Activated CD8-positive, alpha-beta memory T cell treated with anti-CD3 and anti-CD28 coated beads, Interleukin-2, amount 50 U/mL, for 4 hours (primary cell): ENCODE measurements at regions not wholly inside any gene's neighbourhood (a gene's known extent, or its start where the extent isn't known, plus 50 kb on each side); places are given as distances from the start of the nearest gene placed in this dataset.
"Not testable (repeated sequence)": the region's sequence is repeated elsewhere in the genome, so short reads cannot be mapped to it uniquely, and the experiment has no call there.

ENCODE experiments used
- DNase-seq: peaks from one replicate; pipeline ENCODE4 v3.0.0-alpha.2; 2020

DNA sequence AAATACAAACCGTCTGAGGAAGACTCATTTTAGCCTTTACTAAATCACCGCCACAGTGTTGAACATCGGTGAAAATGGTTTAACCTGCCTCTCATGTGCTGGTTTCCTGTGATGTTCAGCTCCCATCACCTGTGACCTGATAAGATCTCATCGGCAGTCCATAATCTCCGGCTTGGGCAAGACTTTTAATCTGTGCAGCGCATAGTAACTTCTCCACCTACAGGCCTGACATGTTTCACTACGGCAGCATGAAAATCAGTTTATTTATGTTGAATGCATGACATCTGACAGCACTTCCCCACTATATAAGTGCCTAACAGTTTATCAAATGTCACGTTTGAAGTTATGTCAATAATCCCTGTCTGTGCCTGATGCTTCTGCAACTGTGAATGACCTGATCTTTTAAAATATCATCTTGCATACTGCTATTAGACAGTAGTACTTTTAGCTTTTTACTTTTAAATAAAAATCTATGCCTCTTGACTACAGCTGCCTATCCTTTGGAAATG, 1919.8 kb upstream of the AGA start:
- no peak for DNase-seq

DNA sequence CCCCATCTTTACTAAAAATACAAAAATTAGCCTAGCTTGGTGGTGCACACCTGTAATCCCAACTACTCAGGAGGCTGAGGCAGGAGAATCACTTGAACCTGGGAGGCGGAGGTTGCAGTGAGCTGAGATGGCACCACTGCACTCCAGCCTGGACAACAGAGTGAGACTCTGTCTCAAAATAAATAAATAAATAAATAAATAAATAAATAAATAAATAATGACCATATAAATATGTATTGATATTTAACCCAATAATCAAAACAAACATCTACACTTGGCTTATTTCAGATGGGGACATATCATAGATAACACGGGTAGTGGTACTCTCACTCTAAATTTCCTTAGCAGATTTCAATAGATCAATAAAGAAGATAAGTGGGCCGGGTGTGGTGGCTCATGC, 1923.7 kb upstream of the AGA start:
- not testable (repeated sequence) for DNase-seq

DNA sequence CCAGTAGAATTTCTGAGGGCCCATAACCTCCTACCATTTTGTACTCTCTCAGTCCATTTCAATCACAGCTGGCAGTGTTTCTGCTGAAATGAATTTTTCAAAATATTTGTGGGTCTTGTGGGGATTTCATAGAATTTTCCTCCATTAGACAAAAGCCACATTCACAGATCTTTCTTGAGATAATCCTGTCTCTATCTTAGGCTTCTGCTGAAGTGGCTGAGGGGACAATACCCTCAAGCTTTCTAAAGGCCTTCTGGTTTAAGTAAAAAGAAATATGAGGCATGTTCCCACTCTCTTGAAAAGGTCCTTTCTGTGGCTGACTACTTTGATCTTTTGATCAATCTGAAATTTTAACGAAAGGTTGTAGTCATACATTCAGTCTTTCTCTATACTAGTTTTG, 1930.0 kb upstream of the AGA start:
- DNase-seq, result no peak

DNA sequence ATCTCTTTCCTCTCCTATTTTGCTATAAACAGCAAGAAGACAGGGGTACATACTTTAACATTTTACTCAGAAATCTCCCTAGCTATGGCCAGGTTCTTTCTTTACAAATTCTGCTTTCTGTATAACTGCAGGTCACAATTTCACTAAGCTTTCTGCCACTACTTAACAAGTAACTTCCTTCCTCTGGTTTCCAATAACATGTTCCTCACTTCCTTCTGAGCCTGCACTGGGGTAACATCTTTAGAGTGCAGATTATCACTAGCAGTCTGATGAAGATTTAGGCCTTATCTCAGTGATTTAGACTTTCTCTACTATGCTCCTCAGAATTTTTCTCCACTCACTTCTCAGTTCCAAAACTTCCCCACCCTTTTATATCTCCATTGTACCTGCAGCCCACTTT, 1930.5 kb upstream of the AGA start:
- no peak for DNase-seq

DNA sequence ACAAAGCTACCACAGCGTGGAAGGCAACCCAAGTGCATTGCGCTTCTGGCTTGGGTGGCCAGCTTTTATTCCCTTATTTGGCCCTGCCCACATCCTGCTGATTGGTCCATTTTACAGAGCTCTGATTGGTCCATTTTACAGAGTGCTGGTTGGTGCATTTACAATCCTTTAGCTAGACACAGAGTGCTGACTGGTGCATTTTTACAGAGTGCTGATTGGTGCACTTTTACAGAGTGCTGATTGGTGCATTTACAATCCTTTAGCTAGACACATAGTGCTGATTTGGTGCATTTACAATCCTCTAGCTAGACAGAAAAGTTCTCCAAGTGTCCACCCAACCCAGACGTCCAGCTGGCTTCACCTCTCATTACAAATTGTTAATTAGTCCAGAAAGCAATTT, 1936.6 kb upstream of the AGA start:
- DNase-seq, result not testable (repeated sequence)

DNA sequence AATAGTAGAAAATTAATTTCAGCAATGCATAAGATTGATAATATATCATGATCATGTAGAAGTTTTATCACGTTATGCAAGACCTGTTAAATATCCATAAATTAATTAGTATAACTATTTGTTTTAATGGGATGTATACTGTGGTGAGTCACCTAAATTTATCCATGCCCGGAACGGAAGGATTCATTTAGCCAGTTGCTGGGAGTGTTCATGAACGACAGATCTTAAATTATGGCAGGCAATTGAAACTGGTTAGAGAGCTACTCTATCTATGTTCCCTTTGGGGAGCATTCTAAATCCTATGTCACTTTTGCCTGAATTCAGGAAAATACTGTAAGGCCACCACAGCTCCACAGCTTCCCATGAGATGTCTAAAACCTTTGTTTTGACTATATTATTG, 1950.5 kb upstream of the AGA start:
- no peak for DNase-seq

DNA sequence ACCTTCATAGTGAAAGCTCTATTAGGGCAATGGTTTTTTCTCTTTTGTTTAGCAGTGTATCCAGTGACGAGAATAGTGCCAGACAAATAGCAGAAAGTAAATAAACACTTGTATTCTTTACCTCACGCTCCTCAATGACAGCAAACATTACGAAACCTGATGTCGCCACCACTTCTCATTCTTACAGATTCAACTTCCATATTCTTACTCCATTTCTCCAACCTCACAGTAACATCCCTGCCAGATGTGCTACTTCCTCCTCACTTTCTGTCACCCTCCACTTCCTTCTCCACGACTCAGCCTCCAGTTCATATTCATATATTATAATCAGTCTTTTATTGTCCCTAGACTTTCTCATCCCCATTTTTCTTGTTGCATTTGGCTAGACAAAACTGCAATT, 1956.2 kb upstream of the AGA start:
- DNase-seq, result no peak

DNA sequence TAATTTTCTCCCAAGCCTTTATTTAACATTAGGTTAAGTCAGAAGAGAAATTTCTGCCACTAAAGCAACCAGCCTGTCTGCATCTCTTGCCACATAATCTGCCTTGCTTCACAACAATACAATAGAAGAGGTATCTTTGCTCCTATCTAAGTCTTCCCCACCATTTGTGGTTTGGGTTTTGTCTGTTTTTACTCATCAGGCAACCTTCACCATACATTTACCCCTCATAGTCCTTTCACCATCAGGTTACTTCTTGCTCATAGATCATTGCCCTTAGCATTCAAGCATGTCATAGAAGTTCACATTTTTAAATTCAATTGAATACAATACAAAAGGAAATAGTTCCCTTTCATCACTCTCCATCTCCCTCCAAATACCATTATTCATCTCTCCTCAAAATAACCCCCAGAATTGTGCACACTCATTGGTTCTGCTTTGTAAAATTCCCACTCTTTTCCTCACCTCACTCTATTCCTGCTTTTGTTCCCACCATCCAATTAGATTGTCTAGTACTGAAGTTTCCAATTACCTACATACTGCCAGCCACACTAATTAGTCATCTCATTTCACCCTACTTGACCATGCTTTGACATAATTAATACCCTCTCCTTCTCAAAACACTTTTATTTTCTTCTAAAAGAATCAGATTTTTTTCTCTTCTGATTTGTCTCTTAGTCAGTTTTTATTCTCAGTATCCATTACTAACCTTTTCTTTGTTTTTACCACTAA, 1957.0 kb upstream of the AGA start:
- DNase-seq, result no peak

DNA sequence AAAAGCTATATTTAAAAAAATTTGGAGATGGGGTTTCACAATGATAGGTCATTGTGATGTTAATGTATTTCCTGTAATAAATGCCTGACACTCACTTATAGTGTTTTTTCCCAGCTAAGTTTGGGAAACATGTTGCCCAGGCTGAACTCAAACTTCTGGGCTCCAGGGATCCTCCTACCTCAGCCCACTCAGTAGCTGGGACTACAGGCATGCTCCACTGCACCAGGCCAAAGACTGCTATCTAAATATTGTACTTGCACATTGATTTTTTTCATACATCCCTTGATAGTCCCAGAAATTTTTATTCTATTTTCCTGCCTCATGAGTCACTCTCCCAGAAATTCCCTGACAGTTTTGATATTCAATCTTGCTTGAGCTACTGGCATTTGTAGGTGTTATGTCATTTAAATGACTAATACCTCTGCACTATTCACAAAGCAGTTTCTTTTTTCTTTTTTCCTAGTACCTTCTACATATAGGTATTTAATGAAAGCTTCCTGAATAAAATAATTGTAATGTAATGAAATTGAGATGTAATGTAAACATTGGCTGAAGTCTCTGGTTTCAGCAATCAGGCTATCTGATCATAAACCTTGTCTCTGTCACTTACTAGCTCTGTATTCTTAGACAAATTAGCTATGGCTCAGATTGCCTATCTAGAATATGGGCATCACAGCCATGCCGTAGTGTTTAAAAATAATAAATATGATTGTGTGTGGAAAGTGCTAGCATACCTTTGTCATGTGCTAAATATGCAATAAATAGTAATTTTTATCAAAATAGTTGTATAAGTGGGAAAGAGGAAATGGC, 1973.0 kb upstream of the AGA start:
- no peak for DNase-seq

DNA sequence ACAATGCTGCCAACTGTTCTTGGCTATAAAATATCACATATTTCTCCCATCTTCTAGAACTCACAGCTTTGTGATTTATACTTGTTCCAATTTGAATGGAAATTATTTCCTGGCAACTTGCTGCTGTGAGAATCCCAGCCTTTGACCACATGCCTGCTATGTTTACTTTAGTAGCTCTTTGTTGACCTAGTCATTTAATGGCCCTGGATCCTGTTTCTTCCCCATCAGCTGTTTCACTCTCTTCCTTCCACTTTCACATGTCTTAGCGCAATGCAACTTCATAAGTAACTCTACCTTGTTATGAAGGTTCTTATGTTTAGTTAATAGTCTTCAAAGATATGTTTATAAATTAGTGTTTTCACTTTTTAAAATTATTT, 1973.6 kb upstream of the AGA start:
- no peak for DNase-seq

DNA sequence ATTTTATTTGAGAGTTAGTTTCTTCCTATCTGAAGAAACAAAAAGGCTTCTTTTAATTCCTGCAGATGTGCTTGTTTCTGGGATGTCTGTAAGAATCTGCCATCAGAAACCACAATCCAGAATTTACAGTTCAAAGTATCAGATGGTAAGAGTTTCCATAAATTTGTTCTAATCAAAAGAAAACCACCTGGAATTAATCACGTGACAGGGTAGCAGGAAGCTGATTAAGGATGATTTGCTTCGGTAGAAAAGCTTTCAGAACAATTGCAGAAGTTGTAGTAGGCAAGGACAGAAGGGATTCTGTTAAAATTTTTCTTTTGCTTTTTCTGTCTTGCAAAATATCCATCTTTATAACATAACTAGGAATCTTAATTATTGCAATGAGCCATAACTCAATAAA, 1975.1 kb upstream of the AGA start:
- no peak for DNase-seq

DNA sequence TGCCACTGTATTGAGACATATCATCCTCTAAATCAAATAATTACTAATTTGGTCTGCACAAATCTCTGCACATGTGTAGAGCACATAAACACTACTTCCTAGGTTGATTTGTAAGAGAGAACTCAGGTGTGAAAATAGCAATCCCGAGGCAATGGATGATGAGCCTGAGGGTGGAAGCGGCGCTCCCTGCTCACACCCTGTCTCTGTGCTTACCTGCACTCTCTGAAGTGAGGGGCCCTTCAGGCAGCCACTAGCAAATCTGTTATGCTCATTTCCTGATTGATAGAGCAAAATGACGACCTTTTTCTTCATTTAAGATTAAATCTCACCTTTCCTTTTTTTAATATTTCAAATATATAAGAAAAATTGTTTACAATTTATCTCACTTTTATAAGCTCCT, 1995.7 kb upstream of the AGA start:
- no peak for DNase-seq

DNA sequence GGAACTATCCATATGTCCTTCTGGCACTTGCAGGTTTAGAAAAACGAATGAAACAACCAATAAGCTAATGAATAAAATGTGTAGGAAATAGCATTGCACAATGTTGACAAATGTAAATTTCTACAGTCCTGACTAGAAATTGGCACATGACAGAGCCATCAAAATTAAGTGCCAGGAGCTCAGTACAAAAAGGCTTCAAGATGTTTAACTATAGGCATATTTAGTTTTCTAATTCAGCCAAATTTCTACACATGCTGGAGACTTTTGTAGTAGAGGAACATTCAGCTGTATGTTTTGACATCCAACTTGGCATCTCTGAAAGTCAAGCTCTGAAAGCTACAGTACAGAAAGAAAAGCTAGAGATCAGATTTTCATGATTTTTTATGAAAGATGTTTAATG, 1999.4 kb upstream of the AGA start:
- no peak for DNase-seq

DNA sequence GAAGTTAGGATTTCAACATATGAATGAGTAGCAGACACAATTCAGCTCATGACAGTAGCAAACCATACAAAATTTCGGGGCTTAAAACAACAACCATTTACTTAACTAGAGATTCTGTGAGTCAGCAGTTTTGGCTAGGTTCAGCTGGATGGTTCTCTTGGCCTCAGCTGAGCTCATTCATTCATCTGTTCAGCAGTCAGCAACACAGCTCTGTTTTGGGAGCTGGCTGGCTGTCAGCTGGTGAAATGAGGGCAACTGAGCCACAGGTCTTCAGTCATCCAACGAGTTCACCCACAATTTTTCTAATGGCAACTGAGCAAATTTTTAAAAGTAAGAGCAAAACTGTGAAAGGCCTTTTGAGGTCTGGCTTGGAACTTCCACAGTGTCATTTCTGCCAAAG, 2005.1 kb upstream of the AGA start:
- DNase-seq, result no peak

DNA sequence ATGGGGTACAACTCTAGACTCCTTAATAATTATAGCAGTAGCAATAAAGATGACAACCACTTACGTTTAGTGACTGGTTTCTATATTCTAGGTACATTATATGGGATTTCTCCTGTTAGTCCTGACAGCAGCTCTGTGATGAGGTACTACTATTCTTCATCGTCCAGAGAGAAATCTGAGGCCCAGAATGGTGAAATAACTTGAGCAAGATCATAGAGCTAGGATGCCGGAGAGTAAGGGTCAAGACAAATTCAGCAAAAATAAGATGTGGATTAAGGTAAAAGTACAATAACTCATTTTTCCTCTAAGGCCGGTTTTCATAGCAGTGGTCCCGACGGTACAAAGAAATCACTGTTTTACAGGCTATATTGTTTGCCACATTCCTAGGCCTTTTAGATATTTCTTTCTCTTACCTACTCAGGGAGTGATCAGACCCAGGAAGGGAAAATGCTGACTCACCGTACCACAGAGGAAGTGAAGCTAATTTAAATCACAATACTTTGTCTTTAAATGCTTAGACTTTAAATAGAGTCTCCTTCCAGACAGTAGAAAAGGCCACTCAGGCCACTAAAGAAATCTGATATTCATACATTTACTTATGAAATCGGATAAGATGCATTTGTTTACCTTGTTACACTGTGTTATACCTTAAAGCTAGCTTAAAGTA, 2023.0 kb upstream of the AGA start:
- DNase-seq, result no peak

DNA sequence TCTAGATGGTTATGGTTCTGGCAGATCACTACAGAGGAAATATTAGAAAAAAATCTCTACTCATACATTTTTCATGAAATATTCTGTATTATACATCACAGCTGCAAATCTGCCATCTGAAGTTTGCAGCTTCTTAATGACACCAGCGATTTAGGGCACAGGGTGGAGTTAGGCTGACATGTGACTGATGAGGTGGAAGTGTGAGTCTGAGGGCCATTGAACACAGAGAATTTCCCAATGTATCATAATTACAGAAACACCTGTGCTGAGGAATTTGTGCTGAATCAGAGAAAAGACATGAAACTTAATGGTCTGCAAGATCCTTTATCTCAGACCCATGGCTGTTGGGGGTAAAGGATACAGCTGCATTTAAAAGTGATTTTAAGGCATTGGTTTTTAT, 2025.6 kb upstream of the AGA start:
- DNase-seq, result no peak

DNA sequence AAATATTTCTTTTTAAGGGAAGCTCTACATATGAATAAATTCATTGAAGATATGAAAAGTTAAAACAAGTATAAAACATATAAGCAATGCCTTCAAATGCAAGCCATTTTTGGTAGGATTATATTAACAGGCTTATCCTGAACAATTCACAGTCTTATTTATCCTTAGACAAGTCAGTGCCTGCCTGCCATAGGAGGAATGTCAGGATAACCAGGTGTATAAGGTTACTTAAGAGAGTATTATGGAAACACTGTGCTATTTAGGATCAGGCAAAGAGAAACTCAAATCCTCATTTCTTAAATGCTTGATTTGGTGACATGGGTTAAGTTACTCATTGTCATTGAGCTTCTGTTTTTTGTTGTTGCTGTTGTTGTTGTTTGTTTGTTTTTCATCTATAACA, 2029.9 kb upstream of the AGA start:
- DNase-seq, result no peak

DNA sequence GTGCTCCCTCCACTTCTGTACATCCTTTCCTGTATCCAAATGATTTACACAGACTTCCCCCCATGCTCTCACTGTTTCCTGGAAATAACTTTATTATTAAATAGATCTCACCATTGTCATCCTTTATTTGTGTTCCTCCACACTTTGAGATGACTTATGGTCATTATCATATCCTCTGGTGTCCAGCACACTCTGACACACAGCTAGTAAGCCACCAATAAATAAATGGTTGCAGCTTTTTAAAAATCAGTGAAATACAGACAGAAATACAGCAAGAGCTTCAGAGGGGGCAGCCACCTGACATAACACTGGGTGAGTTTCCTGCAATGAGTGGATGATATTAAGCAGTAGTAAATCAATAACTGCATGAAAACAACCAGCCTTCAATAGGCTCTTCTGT, 2036.4 kb upstream of the AGA start:
- no peak for DNase-seq

DNA sequence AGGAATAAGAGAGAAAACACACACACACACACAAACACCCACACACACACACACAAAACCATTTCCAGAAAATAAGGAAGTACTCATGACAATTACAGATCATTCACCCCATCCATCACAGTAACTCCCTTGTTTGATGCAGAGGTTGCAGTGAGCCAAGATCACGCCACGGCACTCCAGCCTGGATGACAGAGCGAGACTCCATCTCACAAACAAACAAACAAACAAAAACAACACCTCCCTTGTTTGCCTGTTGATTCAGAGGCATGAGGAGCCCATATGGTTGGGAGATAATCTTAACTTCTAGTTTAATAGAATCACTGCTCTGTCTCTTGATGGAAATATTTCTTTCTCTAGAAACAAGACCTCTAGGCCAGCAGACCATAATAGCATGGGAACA, 2043.5 kb upstream of the AGA start:
- no peak for DNase-seq

DNA sequence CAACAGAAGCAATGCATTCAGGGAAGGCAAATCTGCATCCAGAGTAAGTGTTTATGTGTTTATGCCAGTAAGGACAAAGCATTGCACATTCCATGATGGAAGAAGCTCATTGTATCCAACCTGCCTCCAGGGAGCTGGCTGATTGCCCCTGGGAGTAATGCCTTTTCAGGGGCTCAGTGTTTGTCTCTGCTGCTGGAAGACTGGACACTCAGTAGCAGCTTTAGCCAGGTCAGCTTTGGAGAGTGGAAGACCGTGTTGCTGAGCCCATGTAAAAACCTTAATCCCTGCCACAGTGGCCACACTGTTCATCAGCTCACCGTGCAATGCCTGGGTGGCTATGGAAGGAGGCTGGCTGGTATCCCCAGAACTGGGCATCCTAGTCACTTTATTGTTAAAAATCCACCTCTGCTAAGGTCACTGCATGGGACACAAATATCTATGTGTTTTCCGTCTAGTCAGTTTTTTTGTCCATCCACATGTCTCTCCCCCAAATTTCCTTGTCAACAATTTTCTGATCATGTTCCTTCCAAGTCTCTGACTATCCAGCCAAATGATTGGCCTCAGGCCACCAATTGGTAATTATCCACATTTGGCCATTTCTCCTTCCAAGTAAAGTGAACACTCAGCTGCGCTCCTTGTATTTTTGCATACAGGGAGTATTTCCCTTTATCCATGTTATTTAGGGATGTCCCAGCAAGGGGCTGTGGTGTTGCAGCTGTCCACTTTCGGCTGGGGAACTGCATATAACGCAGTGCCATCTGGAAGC, 2044.5 kb upstream of the AGA start:
- DNase-seq, result no peak

DNA sequence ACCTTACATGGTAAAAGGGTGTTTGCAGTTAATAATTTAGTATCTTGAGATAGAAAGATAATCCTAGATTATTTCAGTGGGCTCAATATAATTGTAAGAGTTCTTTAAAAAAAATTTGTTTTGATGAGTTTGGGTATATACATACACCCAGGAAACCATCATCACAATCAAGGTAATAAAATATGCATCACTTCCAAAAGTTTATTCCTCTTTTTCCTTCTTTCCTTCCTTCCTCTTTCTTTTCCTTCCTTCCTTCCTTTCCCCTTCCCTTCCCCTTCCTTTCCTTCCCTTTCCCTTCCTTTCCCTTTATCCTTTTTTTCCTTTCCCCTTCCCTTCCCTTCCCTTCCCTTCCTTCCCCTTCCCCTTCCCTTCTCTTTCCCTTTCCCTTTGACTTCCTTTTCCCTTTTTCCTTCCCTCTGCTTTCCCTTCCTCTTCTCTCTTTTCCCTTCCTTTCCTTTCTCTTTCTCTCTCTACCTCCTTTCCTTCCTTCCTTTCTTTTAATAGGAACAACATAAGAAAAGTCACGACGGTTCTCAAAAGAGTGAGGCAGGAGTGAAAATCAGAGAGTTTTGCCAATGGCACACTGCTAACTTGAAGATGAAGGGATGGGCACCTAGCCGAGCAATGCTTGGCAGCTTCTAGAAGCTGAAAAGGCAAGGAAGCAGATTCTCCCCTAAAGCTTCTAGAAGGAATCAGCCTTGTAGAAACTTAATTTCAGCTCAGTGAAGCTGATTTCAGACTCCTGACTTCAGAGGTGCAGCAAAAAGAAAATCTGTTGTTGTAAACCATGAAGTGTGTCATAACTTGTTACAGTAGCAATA, 2050.2 kb upstream of the AGA start:
- DNase-seq, result no peak

DNA sequence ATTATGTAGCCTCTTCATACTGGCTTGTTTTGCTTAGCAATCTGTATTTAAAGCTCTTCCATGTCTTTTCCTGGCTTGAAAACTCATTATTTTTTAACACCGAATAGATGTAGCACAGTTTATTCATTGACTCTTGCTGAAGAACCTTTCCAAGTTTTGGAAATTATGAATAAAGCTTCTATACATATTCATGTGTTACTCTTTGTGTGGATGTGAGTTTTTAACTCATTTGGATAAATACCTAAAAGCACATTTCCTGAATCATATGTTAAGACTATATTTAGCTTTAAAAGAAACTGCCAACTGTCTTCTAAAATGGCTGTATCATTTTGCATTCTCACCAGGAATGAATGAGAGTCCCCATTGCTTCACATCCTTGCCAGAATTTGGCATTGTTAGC, 2061.7 kb upstream of the AGA start:
- no peak for DNase-seq
